GM23338 (cell line): ENCODE measurements at regions not wholly inside any gene's neighbourhood (a gene's known extent, or its start where the extent isn't known, plus 50 kb on each side); places are given as distances from the start of the nearest gene placed in this dataset.

Experiments
- ATAC-seq: fragments of 200-7000 bp; cut with Tn5 transposase; 3 replicates; pipeline ENCODE4 v1.9.1; 2020
- DNase-seq: peaks from one replicate; pipeline ENCODE4 v3.0.0-alpha.2; 2015; ENCODE audit warnings: low spot score
- H2AFZ ChIP-seq: fragments of 200-600 bp; sonication (generic); 2 replicates; pipeline ENCODE4 v1.8.0; 2016; ENCODE audit warnings: antibody characterized with exemption, mild to moderate bottlenecking, moderate library complexity
- H3F3A ChIP-seq: fragments of 200-600 bp; sonication (generic); replicated peaks from 2 replicates; pipeline ENCODE4 v1.8.0; 2017; ENCODE audit warnings: antibody characterized with exemption, mixed run types, low read depth
- H3K27ac ChIP-seq: fragments of 200-600 bp; sonication (generic); 2 replicates; pipeline ENCODE4 v1.6.1; 2016; ENCODE audit warnings: low read depth
- H3K27me3 ChIP-seq: fragments of 200-600 bp; sonication (generic); 2 replicates; pipeline ENCODE4 v1.8.0; 2016; ENCODE audit warnings: mild to moderate bottlenecking, mixed run types, moderate library complexity; ENCODE audit not compliant: insufficient read depth
- H3K36me3 ChIP-seq: fragments of 200-600 bp; sonication (generic); 2 replicates; pipeline ENCODE4 v1.8.0; 2016; ENCODE audit warnings: mild to moderate bottlenecking; ENCODE audit not compliant: insufficient read depth
- H3K4me1 ChIP-seq: fragments of 200-600 bp; sonication (generic); 2 replicates; pipeline ENCODE4 v1.8.0; 2016; ENCODE audit warnings: mild to moderate bottlenecking, moderate library complexity; ENCODE audit not compliant: insufficient read depth
- H3K4me2 ChIP-seq: fragments of 200-600 bp; sonication (generic); 2 replicates; pipeline ENCODE4 v1.7.1; 2017; ENCODE audit warnings: mixed run types
- H3K4me3 ChIP-seq: fragments of 200-600 bp; sonication (generic); 2 replicates; pipeline ENCODE4 v1.6.1; 2016; ENCODE audit warnings: mixed run types
- H3K79me2 ChIP-seq: fragments of 200-600 bp; sonication (generic); replicated peaks from 2 replicates; pipeline ENCODE4 v1.8.0; 2017; ENCODE audit warnings: mild to moderate bottlenecking; ENCODE audit not compliant: insufficient read depth
- H3K9me2 ChIP-seq: fragments of 200-600 bp; sonication (generic); 2 replicates; pipeline ENCODE4 v1.8.0; 2017; ENCODE audit not compliant: insufficient read depth
- H4K20me1 ChIP-seq: fragments of 200-600 bp; sonication (generic); replicated peaks from 2 replicates; pipeline ENCODE4 v1.8.0; 2017; ENCODE audit warnings: mild to moderate bottlenecking; ENCODE audit not compliant: insufficient read depth
- H3K27ac Mint-ChIP-seq: 2 replicates; pipeline ENCODE4 v1.8.0; 2020; ENCODE audit warnings: inconsistent platforms, mild to moderate bottlenecking, moderate library complexity, mixed read lengths
- H3K27me3 Mint-ChIP-seq: 3 replicates; pipeline ENCODE4 v1.8.0; 2022; ENCODE audit warnings: low read depth, mild to moderate bottlenecking, moderate library complexity, mixed read lengths, inconsistent platforms; ENCODE audit not compliant: insufficient read depth, poor library complexity
- H3K36me3 Mint-ChIP-seq: 3 replicates; pipeline ENCODE4 v1.8.0; 2021; ENCODE audit warnings: low read depth, mild to moderate bottlenecking, inconsistent platforms, moderate library complexity, mixed read lengths
- H3K4me1 Mint-ChIP-seq: 3 replicates; pipeline ENCODE4 v1.8.0; 2020; ENCODE audit warnings: mild to moderate bottlenecking, inconsistent platforms, mixed read lengths
- H3K4me3 Mint-ChIP-seq: 3 replicates; pipeline ENCODE4 v1.8.0; 2021; ENCODE audit warnings: moderate library complexity, mild to moderate bottlenecking, inconsistent platforms, mixed read lengths
- H3K9me3 Mint-ChIP-seq: 3 replicates; pipeline ENCODE4 v1.8.0; 2020; ENCODE audit warnings: moderate library complexity, mild to moderate bottlenecking, inconsistent platforms, mixed read lengths
- EZH2 ChIP-seq: fragments of 200-600 bp; sonication (generic); IDR thresholded peaks from one replicate; pipeline ENCODE4 v1.8.0; 2017; ENCODE audit warnings: antibody characterized with exemption, mild to moderate bottlenecking, low read depth; ENCODE audit not compliant: unreplicated experiment
- EZH2phosphoT487 ChIP-seq: fragments of 200-600 bp; sonication (generic); IDR thresholded peaks from one replicate; pipeline ENCODE4 v1.8.1; 2018; ENCODE audit warnings: antibody characterized with exemption; ENCODE audit not compliant: unreplicated experiment
- NANOG ChIP-seq: IDR thresholded peaks from 2 replicates; pipeline ENCODE4 v1.6.1; 2016; ENCODE audit warnings: antibody characterized with exemption, borderline replicate concordance
- STAT1 ChIP-seq: IDR thresholded peaks from one replicate; pipeline ENCODE4 v1.6.1; 2016; ENCODE audit warnings: antibody characterized with exemption; ENCODE audit not compliant: unreplicated experiment
- ZNF114 ChIP-seq: fragments of 250-450 bp; sonication (Bioruptor Pico); IDR thresholded peaks from 2 replicates; pipeline ENCODE4 v1.5.0; 2020; ENCODE audit warnings: mild to moderate bottlenecking, moderate library complexity
- ZNF462 ChIP-seq: fragments of 250-450 bp; sonication (Bioruptor Pico); IDR thresholded peaks from 2 replicates; pipeline ENCODE4 v1.5.0; 2020; ENCODE audit warnings: mild to moderate bottlenecking, moderate library complexity
- TF ChIP-seq, protein P1 (sequence below): IDR thresholded peaks from one replicate; pipeline ENCODE4 v1.6.1; 2018; ENCODE audit warnings: antibody characterized with exemption; ENCODE audit not compliant: unreplicated experiment

- TF ChIP-seq ZNF462 (CRISPR knock-in tag) (no peak), EZH2 (no peak)
These were observed 692.3 kb downstream of the DSC3 start (continued) for GRCh38 chr18:30350263-30350662.

GRCh38 chr18:30343090-30343489 is 699.5 kb downstream of the DSC3 start:
- no peaks in the 10 kb centered on the region for H3K4me1 ChIP-seq
- H3K27ac ChIP-seq: no peak overlapping the region
- H3F3A ChIP-seq: no peaks in the 10 kb centered on the region
- no peak overlapping the region for H3K4me3 Mint-ChIP-seq
- peaks cover 21% of the 10 kb centered on the region for H3K9me3 Mint-ChIP-seq
- peaks cover 16% of the 10 kb centered on the region for H3K36me3 Mint-ChIP-seq
- peaks cover 1% of the 10 kb centered on the region for H3K27me3 Mint-ChIP-seq
- peaks cover 2% of the 10 kb centered on the region for H3K9me2 ChIP-seq
- H3K4me1 Mint-ChIP-seq: peaks cover 3% of the 10 kb centered on the region; the same call in 2 of the 3 replicates
- no peaks in the 10 kb centered on the region for H3K79me2 ChIP-seq
- no peak overlapping the region for H2AFZ ChIP-seq
- H3K27ac Mint-ChIP-seq: no peak overlapping the region
- ATAC-seq: no peak
- no peaks in the 10 kb centered on the region for H3K36me3 ChIP-seq
- H4K20me1 ChIP-seq: no peaks in the 10 kb centered on the region
- H3K27me3 ChIP-seq: no peaks in the 10 kb centered on the region
- no peak for DNase-seq
- no peak overlapping the region for H3K4me3 ChIP-seq
- no peak overlapping the region for H3K4me2 ChIP-seq
- TF ChIP-seq ZNF114 (no peak), NANOG (no peak), EZH2phosphoT487 (no peak), STAT1 (no peak), ZNF462 (CRISPR knock-in tag) (no peak)
- TF ChIP-seq, protein P1, sequence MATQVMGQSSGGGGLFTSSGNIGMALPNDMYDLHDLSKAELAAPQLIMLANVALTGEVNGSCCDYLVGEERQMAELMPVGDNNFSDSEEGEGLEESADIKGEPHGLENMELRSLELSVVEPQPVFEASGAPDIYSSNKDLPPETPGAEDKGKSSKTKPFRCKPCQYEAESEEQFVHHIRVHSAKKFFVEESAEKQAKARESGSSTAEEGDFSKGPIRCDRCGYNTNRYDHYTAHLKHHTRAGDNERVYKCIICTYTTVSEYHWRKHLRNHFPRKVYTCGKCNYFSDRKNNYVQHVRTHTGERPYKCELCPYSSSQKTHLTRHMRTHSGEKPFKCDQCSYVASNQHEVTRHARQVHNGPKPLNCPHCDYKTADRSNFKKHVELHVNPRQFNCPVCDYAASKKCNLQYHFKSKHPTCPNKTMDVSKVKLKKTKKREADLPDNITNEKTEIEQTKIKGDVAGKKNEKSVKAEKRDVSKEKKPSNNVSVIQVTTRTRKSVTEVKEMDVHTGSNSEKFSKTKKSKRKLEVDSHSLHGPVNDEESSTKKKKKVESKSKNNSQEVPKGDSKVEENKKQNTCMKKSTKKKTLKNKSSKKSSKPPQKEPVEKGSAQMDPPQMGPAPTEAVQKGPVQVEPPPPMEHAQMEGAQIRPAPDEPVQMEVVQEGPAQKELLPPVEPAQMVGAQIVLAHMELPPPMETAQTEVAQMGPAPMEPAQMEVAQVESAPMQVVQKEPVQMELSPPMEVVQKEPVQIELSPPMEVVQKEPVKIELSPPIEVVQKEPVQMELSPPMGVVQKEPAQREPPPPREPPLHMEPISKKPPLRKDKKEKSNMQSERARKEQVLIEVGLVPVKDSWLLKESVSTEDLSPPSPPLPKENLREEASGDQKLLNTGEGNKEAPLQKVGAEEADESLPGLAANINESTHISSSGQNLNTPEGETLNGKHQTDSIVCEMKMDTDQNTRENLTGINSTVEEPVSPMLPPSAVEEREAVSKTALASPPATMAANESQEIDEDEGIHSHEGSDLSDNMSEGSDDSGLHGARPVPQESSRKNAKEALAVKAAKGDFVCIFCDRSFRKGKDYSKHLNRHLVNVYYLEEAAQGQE: no peak
